K562 (cell line): ENCODE measurements at regions not wholly inside any gene's neighbourhood (a gene's known extent, or its start where the extent isn't known, plus 50 kb on each side); places are given as distances from the start of the nearest gene placed in this dataset.

Source experiments
- FOS ChIP-seq: IDR thresholded peaks from 3 replicates; pipeline ENCODE4 v1.6.1; 2011; ENCODE audit not compliant: insufficient read length; ENCODE audit errors: extremely low read depth
- PML ChIP-seq: IDR thresholded peaks from 2 replicates; pipeline ENCODE4 v1.6.1; 2012; ENCODE audit warnings: low read length, inconsistent platforms
- TF ChIP-seq, protein P1 (sequence below): sonication (generic); formaldehyde crosslinking; IDR thresholded peaks from 2 replicates; pipeline ENCODE4 v1.8.0; 2022; ENCODE audit warnings: mild to moderate bottlenecking, missing genetic modification reagents
- TF ChIP-seq, protein P2 (sequence below), 2 experiments: fragments of 450-650 bp in 1 of 2; sonication (generic) in 1 of 2; formaldehyde crosslinking; conservative IDR thresholded peaks; 2 replicates each; pipeline versions ENCODE4 v1.4.0 to v1.8.1; 2020 to 2022; ENCODE audit warnings: mild to moderate bottlenecking in 1 of 2, missing genetic modification reagents in 1 of 2
- TF ChIP-seq, protein P3 (sequence below), 2 experiments: IDR thresholded peaks in 1 of 2; conservative IDR thresholded peaks in 1 of 2; 2 replicates each; pipeline ENCODE4 v1.6.1; 2016; ENCODE audit warnings: low read depth in 2 of 2, mild to moderate bottlenecking in 1 of 2, missing compliant biosample characterization in 1 of 2, missing genetic modification characterization in 1 of 2, moderate library complexity in 1 of 2
- TF ChIP-seq, protein P4 (sequence below): fragments of 450-650 bp; IDR thresholded peaks from 2 replicates; pipeline ENCODE4 v1.6.1; 2016; ENCODE audit warnings: low read depth

DNA sequence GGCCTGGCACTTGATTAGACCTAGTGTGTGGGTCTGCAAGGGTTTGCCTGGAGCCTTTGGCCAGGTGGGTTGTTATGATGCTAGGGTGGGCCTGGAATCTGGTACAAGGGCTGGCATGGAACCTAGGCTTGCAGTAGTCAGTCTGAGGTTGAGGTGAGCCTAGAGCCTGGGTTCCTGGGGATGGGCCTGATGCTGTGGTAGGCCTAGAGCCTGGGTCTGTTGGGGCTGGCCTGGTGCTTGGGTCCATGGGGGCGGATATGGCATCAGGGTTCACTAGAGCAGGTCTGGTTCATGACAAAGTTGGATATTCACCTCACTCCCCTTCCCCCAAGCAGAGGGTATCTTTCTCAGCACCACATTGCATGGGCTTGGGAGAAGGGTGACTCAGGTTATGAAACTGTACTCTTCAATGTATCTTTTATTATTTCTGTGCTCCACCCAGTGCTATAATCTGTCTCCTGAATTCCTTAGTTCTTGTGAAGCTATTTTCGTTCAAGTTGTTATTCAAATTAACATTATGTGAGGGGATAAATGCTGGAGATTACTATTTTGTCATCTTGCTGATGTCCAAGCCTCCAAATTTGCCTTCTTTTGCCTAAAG is 274.4 kb downstream of the NFKBIZ start (continued):
- TF ChIP-seq, protein P1, sequence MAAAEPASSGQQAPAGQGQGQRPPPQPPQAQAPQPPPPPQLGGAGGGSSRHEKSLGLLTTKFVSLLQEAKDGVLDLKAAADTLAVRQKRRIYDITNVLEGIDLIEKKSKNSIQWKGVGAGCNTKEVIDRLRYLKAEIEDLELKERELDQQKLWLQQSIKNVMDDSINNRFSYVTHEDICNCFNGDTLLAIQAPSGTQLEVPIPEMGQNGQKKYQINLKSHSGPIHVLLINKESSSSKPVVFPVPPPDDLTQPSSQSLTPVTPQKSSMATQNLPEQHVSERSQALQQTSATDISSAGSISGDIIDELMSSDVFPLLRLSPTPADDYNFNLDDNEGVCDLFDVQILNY (CRISPR knock-in tag), result no peak
- TF ChIP-seq, protein P2, sequence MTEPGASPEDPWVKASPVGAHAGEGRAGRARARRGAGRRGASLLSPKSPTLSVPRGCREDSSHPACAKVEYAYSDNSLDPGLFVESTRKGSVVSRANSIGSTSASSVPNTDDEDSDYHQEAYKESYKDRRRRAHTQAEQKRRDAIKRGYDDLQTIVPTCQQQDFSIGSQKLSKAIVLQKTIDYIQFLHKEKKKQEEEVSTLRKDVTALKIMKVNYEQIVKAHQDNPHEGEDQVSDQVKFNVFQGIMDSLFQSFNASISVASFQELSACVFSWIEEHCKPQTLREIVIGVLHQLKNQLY (CRISPR knock-in tag; conservative IDR thresholded peaks at IDR 0.05), result no peak
- TF ChIP-seq FOS (no peak), PML (no peak)
- TF ChIP-seq, protein P3, sequence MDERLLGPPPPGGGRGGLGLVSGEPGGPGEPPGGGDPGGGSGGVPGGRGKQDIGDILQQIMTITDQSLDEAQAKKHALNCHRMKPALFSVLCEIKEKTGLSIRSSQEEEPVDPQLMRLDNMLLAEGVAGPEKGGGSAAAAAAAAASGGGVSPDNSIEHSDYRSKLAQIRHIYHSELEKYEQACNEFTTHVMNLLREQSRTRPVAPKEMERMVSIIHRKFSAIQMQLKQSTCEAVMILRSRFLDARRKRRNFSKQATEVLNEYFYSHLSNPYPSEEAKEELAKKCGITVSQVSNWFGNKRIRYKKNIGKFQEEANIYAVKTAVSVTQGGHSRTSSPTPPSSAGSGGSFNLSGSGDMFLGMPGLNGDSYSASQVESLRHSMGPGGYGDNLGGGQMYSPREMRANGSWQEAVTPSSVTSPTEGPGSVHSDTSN (CRISPR knock-in tag; IDR thresholded peaks at IDR 0.05; ENCODE audit: low read depth), result no peak
- TF ChIP-seq, protein P3 (tag; conservative IDR thresholded peaks at IDR 0.05; ENCODE audit: low read depth), result no peak
- TF ChIP-seq, protein P4, sequence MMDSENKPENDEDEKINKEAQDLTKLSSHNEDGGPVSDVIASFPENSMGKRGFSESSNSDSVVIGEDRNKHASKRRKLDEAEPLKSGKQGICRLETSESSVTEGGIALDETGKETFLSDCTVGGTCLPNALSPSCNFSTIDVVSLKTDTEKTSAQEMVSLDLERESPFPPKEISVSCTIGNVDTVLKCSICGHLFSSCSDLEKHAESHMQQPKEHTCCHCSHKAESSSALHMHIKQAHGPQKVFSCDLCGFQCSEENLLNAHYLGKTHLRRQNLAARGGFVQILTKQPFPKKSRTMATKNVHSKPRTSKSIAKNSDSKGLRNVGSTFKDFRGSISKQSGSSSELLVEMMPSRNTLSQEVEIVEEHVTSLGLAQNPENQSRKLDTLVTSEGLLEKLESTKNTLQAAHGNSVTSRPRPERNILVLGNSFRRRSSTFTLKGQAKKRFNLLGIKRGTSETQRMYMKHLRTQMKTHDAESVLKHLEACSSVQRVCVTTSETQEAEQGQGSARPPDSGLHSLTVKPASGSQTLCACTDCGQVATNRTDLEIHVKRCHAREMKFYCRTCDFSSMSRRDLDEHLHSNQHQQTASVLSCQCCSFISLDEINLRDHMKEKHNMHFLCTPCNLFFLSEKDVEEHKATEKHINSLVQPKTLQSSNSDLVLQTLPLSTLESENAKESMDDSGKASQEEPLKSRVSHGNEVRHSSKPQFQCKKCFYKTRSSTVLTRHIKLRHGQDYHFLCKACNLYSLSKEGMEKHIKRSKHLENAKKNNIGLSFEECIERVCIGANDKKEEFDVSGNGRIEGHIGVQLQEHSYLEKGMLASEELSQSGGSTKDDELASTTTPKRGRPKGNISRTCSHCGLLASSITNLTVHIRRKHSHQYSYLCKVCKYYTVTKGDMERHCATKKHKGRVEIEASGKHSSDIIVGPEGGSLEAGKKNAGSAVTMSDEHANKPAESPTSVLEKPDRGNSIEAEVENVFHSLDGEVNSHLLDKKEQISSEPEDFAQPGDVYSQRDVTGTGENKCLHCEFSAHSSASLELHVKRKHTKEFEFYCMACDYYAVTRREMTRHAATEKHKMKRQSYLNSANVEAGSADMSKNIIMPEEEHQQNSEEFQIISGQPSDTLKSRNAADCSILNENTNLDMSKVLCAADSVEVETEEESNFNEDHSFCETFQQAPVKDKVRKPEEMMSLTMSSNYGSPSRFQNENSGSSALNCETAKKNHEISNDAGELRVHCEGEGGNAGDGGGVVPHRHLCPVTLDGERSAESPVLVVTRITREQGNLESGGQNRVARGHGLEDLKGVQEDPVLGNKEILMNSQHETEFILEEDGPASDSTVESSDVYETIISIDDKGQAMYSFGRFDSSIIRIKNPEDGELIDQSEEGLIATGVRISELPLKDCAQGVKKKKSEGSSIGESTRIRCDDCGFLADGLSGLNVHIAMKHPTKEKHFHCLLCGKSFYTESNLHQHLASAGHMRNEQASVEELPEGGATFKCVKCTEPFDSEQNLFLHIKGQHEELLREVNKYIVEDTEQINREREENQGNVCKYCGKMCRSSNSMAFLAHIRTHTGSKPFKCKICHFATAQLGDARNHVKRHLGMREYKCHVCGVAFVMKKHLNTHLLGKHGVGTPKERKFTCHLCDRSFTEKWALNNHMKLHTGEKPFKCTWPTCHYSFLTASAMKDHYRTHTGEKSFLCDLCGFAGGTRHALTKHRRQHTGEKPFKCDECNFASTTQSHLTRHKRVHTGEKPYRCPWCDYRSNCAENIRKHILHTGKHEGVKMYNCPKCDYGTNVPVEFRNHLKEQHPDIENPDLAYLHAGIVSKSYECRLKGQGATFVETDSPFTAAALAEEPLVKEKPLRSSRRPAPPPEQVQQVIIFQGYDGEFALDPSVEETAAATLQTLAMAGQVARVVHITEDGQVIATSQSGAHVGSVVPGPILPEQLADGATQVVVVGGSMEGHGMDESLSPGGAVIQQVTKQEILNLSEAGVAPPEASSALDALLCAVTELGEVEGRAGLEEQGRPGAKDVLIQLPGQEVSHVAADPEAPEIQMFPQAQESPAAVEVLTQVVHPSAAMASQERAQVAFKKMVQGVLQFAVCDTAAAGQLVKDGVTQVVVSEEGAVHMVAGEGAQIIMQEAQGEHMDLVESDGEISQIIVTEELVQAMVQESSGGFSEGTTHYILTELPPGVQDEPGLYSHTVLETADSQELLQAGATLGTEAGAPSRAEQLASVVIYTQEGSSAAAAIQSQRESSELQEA, result no peak
